Neural progenitor cell (in vitro differentiated cells): ENCODE measurements at regions not wholly inside any gene's neighbourhood (a gene's known extent, or its start where the extent isn't known, plus 50 kb on each side); places are given as distances from the start of the nearest gene placed in this dataset.

Experiments used
- DNase-seq: peaks from one replicate; pipeline ENCODE4 v3.0.0-alpha.2; 2016; ENCODE audit warnings: low spot score
- H2AFZ ChIP-seq: fragments of 200-600 bp; sonication (generic); replicated peaks from 2 replicates; pipeline ENCODE4 v1.6.1; 2016; ENCODE audit warnings: antibody characterized with exemption
- H3F3A ChIP-seq: fragments of 200-600 bp; sonication (generic); 2 replicates; pipeline ENCODE4 v1.6.1; 2016; ENCODE audit warnings: antibody characterized with exemption, low read depth
- H3K27ac ChIP-seq: fragments of 200-600 bp; sonication (generic); 2 replicates; pipeline ENCODE4 v1.5.1; 2016; ENCODE audit warnings: mild to moderate bottlenecking
- H3K27me3 ChIP-seq: fragments of 200-600 bp; sonication (generic); 2 replicates; pipeline ENCODE4 v1.6.1; 2016; ENCODE audit warnings: mild to moderate bottlenecking, moderate library complexity
- H3K36me3 ChIP-seq: fragments of 200-600 bp; sonication (generic); 2 replicates; pipeline ENCODE4 v1.5.1; 2016
- H3K4me1 ChIP-seq: fragments of 200-600 bp; sonication (generic); 2 replicates; pipeline ENCODE4 v1.6.1; 2016; ENCODE audit warnings: mixed run types
- H3K4me2 ChIP-seq: fragments of 200-600 bp; sonication (generic); 2 replicates; pipeline ENCODE4 v1.6.1; 2016
- H3K4me3 ChIP-seq: fragments of 200-600 bp; sonication (generic); 2 replicates; pipeline ENCODE4 v1.5.1; 2016
- H3K79me2 ChIP-seq: fragments of 200-600 bp; sonication (generic); 2 replicates; pipeline ENCODE4 v1.6.1; 2016; ENCODE audit warnings: low read depth
- H3K9ac ChIP-seq: fragments of 200-600 bp; sonication (generic); 2 replicates; pipeline ENCODE4 v1.6.1; 2016
- H3K9me3 ChIP-seq: fragments of 200-600 bp; sonication (generic); 2 replicates; pipeline ENCODE4 v1.5.1; 2016; ENCODE audit warnings: low read depth
- H4K20me1 ChIP-seq: fragments of 200-600 bp; sonication (generic); 2 replicates; pipeline ENCODE4 v1.6.1; 2016; ENCODE audit warnings: low read depth
- H3K27ac Mint-ChIP-seq: 3 replicates; pipeline ENCODE4 v1.8.0; 2021; ENCODE audit warnings: mixed read lengths
- H3K27me3 Mint-ChIP-seq: 2 replicates; pipeline ENCODE4 v1.8.0; 2022; ENCODE audit warnings: low read depth, mild to moderate bottlenecking, inconsistent platforms, moderate library complexity, mixed read lengths; ENCODE audit not compliant: insufficient read depth
- H3K36me3 Mint-ChIP-seq: 3 replicates; pipeline ENCODE4 v1.8.0; 2021; ENCODE audit warnings: mixed read lengths
- H3K4me1 Mint-ChIP-seq: 3 replicates; pipeline ENCODE4 v1.8.0; 2021; ENCODE audit warnings: mixed read lengths
- H3K4me3 Mint-ChIP-seq: 3 replicates; pipeline ENCODE4 v1.8.0; 2021; ENCODE audit warnings: mild to moderate bottlenecking, moderate library complexity, mixed read lengths
- H3K9me3 Mint-ChIP-seq: 3 replicates; pipeline ENCODE4 v1.8.0; 2020; ENCODE audit warnings: mixed read lengths
- EZH2 ChIP-seq: fragments of 200-600 bp; sonication (generic); IDR thresholded peaks from 2 replicates; pipeline ENCODE4 v1.6.1; 2017; ENCODE audit warnings: antibody characterized with exemption, mild to moderate bottlenecking, moderate library complexity
- EZH2phosphoT487 ChIP-seq: fragments of 200-600 bp; sonication (generic); IDR thresholded peaks from 2 replicates; pipeline ENCODE4 v1.6.1; 2017; ENCODE audit warnings: antibody characterized with exemption
- TF ChIP-seq, protein P1 (sequence below): fragments of 200-600 bp; sonication (generic); IDR thresholded peaks from 2 replicates; pipeline ENCODE4 v1.5.1; 2017; ENCODE audit warnings: antibody characterized with exemption, mild to moderate bottlenecking

DNA sequence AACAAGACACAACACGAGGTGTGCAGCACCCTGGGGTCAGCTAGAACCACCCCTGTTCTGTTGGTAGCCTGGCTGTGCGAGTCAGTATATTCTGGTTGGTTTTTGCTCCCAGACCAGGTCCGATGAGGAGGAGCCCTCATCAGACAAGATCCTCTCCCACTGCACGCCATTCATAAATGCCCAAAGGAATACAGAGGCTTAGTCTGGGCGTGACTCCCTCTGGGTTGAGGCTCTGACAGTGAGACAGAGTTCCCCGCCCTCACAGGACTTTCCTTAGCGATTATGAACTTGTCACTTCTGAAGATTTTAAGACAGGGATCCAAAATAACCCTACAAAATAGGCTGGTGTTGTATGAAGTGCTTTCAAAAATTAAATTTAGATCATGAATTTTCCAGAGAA, 85.5 kb upstream of the MC2R start:
- H3K36me3 Mint-ChIP-seq = no peaks in the 10 kb centered on the region
- no peak overlapping the region for H3K9ac ChIP-seq
- H3K27ac ChIP-seq = no peak overlapping the region
- H3K36me3 ChIP-seq = no peaks in the 10 kb centered on the region
- H3K27me3 Mint-ChIP-seq = peaks cover 3% of the 10 kb centered on the region
- no peaks in the 10 kb centered on the region for H4K20me1 ChIP-seq
- H3K27me3 ChIP-seq = no peaks in the 10 kb centered on the region
- peaks cover 6% of the 10 kb centered on the region for H3K9me3 Mint-ChIP-seq
- no peak overlapping the region for H3K4me3 ChIP-seq
- no peaks in the 10 kb centered on the region for H3K4me1 Mint-ChIP-seq
- no peak overlapping the region for H3K27ac Mint-ChIP-seq
- no peaks in the 10 kb centered on the region for H3K4me1 ChIP-seq
- H3F3A ChIP-seq = no peaks in the 10 kb centered on the region
- H3K4me3 Mint-ChIP-seq = no peak overlapping the region
- no peaks in the 10 kb centered on the region for H3K79me2 ChIP-seq
- DNase-seq = no peak
- no peak overlapping the region for H3K4me2 ChIP-seq
- no peak overlapping the region for H2AFZ ChIP-seq
- H3K9me3 ChIP-seq = no peaks in the 10 kb centered on the region
- TF ChIP-seq, protein P1, sequence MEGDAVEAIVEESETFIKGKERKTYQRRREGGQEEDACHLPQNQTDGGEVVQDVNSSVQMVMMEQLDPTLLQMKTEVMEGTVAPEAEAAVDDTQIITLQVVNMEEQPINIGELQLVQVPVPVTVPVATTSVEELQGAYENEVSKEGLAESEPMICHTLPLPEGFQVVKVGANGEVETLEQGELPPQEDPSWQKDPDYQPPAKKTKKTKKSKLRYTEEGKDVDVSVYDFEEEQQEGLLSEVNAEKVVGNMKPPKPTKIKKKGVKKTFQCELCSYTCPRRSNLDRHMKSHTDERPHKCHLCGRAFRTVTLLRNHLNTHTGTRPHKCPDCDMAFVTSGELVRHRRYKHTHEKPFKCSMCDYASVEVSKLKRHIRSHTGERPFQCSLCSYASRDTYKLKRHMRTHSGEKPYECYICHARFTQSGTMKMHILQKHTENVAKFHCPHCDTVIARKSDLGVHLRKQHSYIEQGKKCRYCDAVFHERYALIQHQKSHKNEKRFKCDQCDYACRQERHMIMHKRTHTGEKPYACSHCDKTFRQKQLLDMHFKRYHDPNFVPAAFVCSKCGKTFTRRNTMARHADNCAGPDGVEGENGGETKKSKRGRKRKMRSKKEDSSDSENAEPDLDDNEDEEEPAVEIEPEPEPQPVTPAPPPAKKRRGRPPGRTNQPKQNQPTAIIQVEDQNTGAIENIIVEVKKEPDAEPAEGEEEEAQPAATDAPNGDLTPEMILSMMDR = no peak
- TF ChIP-seq EZH2 (no peak), EZH2phosphoT487 (no peak)

DNA sequence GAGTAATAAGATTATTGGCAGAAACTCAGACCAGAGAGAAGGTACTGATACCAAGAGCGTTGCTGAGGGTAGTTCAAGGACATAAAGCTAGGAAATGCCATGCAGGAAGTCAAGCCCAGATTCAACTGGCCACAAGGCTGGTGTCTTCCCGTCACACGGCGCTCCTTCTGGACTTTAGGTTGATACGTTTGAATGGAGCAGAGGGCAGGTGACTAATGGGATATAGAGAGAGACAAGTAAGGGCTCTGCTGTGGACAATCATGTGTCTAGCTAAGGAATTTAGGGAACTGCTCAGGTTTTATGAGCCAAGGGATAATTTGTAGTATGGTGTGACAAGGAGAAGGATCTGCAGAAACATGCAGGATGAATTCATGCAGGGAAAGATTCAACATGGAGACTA, 83.9 kb upstream of the MC2R start:
- H3K27ac Mint-ChIP-seq = no peak overlapping the region
- Histone ChIP-seq H3K36me3 (no peaks in the 10 kb centered on the region), H3K27me3 (no peaks in the 10 kb centered on the region), H3K79me2 (no peaks in the 10 kb centered on the region), H3K9ac (no peak overlapping the region), H3K27ac (no peak overlapping the region), H3K9me3 (no peaks in the 10 kb centered on the region), H2AFZ (no peak overlapping the region), H4K20me1 (no peaks in the 10 kb centered on the region), H3K4me3 (no peak overlapping the region), H3F3A (no peaks in the 10 kb centered on the region), H3K4me2 (no peak overlapping the region), H3K4me1 (no peaks in the 10 kb centered on the region)
- H3K27me3 Mint-ChIP-seq = peaks cover 3% of the 10 kb centered on the region
- H3K4me3 Mint-ChIP-seq = no peak overlapping the region
- H3K36me3 Mint-ChIP-seq = no peaks in the 10 kb centered on the region
- H3K9me3 Mint-ChIP-seq = peaks cover 3% of the 10 kb centered on the region
- H3K4me1 Mint-ChIP-seq = no peaks in the 10 kb centered on the region
- TF ChIP-seq, protein P1 = no peak
- TF ChIP-seq EZH2 = no peak
- TF ChIP-seq EZH2phosphoT487 = no peak
- DNase-seq = no peak

DNA sequence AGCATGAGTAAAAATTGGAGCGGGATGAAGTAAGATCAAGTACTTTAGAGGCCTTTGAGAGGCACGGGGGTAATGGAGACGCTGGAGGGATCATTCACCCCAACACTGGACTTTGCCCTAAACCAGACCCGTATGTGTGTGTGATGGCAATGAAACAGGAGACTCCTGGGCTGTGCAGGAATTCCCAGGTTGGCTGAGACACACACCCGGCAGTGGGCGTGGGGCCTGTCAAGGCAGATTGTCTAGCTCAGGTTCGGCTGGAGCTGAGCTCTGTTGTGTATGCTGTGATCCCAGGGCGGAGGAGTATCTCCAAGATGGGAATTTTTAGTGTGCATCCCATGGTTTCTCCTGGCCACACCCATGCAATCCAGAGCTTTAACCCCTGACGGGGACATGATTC, 83.2 kb upstream of the MC2R start:
- no peaks in the 10 kb centered on the region for H3K36me3 ChIP-seq
- no peaks in the 10 kb centered on the region for H3K36me3 Mint-ChIP-seq
- peaks cover 3% of the 10 kb centered on the region for H3K9me3 Mint-ChIP-seq
- H3K4me3 ChIP-seq = no peak overlapping the region
- no peaks in the 10 kb centered on the region for H3K4me1 Mint-ChIP-seq
- H3K79me2 ChIP-seq = no peaks in the 10 kb centered on the region
- no peak overlapping the region for H3K4me3 Mint-ChIP-seq
- TF ChIP-seq EZH2phosphoT487 (no peak), EZH2 (no peak)
- H3K4me2 ChIP-seq = no peak overlapping the region
- H2AFZ ChIP-seq = no peak overlapping the region
- H3K9me3 ChIP-seq = no peaks in the 10 kb centered on the region
- H3K27ac ChIP-seq = no peak overlapping the region
- DNase-seq = no peak
- peaks cover 3% of the 10 kb centered on the region for H3K27me3 Mint-ChIP-seq
- no peak overlapping the region for H3K9ac ChIP-seq
- no peaks in the 10 kb centered on the region for H3K27me3 ChIP-seq
- no peaks in the 10 kb centered on the region for H4K20me1 ChIP-seq
- no peak overlapping the region for H3K27ac Mint-ChIP-seq
- peaks cover 4% of the 10 kb centered on the region for H3K4me1 ChIP-seq
- no peaks in the 10 kb centered on the region for H3F3A ChIP-seq

DNA sequence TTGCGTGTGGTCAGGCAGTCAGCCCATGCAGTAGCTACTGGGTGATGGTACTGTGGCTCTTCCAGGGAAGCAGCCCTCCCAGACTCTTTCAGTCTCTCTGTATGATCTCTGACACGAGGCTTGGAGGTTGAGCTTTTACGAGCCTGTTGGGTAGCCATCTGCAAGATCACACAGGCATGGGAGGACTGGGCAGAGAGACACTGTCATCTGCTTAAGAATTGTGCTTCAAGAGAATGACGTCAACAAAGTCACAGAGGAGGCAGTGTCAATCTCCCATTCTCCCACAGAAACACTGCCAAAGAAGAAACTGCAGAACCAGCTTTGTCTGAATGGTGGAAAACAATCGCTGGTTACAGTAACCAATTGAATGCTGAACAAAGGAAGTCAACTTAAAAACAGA, 78.4 kb upstream of the MC2R start:
- Histone ChIP-seq H3K27ac (no peak overlapping the region), H3K9ac (no peak overlapping the region), H3K4me3 (no peak overlapping the region), H3K9me3 (no peaks in the 10 kb centered on the region), H3K4me1 (peaks cover 7% of the 10 kb centered on the region), H3K27me3 (no peaks in the 10 kb centered on the region), H3F3A (no peaks in the 10 kb centered on the region), H2AFZ (no peak overlapping the region), H3K79me2 (no peaks in the 10 kb centered on the region), H4K20me1 (no peaks in the 10 kb centered on the region), H3K36me3 (no peaks in the 10 kb centered on the region), H3K4me2 (no peak overlapping the region)
- no peak for DNase-seq
- Mint-ChIP-seq H3K4me1 (no peaks in the 10 kb centered on the region), H3K27me3 (no peaks in the 10 kb centered on the region), H3K4me3 (no peak overlapping the region), H3K9me3 (peaks cover 2% of the 10 kb centered on the region), H3K27ac (no peak overlapping the region), H3K36me3 (no peaks in the 10 kb centered on the region)
- TF ChIP-seq EZH2phosphoT487 (no peak), EZH2 (no peak)
- TF ChIP-seq, protein P1 = no peak
